IMR-90 (cell line): ENCODE measurements at regions not wholly inside any gene's neighbourhood (a gene's known extent, or its start where the extent isn't known, plus 50 kb on each side); places are given as distances from the start of the nearest gene placed in this dataset.

Source experiments
- ATAC-seq: fragments of 200-7000 bp; cut with Tn5 transposase; 2 replicates; pipeline ENCODE4 v1.9.1; 2020; ENCODE audit warnings: low read depth, mild to moderate bottlenecking, moderate library complexity
- BruUV-seq: library from RNA; stranded (reverse); fragments of 400-500 nt; replicated peaks from 2 replicates; lab custom pipeline; 2021; lab: Mats Ljungman, UMichigan
- CTCF ChIA-PET: fragments of 300-600 bp; formaldehyde crosslinking; extraction: SDS; loops from one replicate; lab custom pipeline; 2021; ENCODE audit warnings: antibody characterized with exemption; lab: Yijun Ruan, JAX
- POLR2A ChIA-PET: fragments of 300-600 bp; sonication (Branson Sonifier 250); formaldehyde crosslinking; loops from one replicate; lab custom pipeline; 2022; ENCODE audit warnings: antibody characterized with exemption; ENCODE audit not compliant: unreplicated experiment; lab: Charles Lee
- DNase-seq: peaks from one replicate; pipeline ENCODE4 v3.0.0; 2013
- H2AFZ ChIP-seq: replicated peaks from 2 replicates; pipeline ENCODE3; 2013; ENCODE audit warnings: low read length, mild to moderate bottlenecking; ENCODE audit not compliant: poor library complexity
- H2AK5ac ChIP-seq: 2 replicates; pipeline ENCODE4 v1.6.1; 2013; ENCODE audit warnings: low read depth, low read length, inconsistent platforms
- H2AK9ac ChIP-seq: replicated peaks from 2 replicates; pipeline ENCODE3; 2013; ENCODE audit warnings: mild to moderate bottlenecking, low read depth, low read length, moderate library complexity; ENCODE audit not compliant: poor library complexity
- H2BK120ac ChIP-seq: 2 replicates; pipeline ENCODE4 v1.6.1; 2013; ENCODE audit warnings: low read depth, low read length, inconsistent platforms
- H2BK15ac ChIP-seq: 3 replicates; pipeline ENCODE4 v1.6.1; 2013; ENCODE audit warnings: low read depth, low read length, inconsistent platforms
- H2BK20ac ChIP-seq: 2 replicates; pipeline ENCODE4 v1.6.1; 2013; ENCODE audit warnings: low read depth, mild to moderate bottlenecking, inconsistent platforms, low read length, moderate library complexity
- H2BK5ac ChIP-seq: 2 replicates; pipeline ENCODE4 v1.6.1; 2013; ENCODE audit warnings: mild to moderate bottlenecking, low read depth, low read length, inconsistent platforms; ENCODE audit not compliant: poor library complexity, severe bottlenecking
- H3K14ac ChIP-seq: replicated peaks from 2 replicates; pipeline ENCODE4 v1.6.1; 2013; ENCODE audit warnings: low read depth, low read length, inconsistent platforms
- H3K18ac ChIP-seq: 2 replicates; pipeline ENCODE4 v1.6.1; 2013; ENCODE audit warnings: low read depth, low read length, control low read depth
- H3K23ac ChIP-seq: 2 replicates; pipeline ENCODE4 v1.6.1; 2013; ENCODE audit warnings: low read depth, low read length, inconsistent platforms
- H3K27ac ChIP-seq: 2 replicates; pipeline ENCODE4 v1.5.1; 2013; ENCODE audit warnings: mild to moderate bottlenecking, control low read depth, low read length; ENCODE audit not compliant: insufficient read depth
- H3K27me3 ChIP-seq: 2 replicates; pipeline ENCODE4 v1.6.1; 2013; ENCODE audit warnings: low read length; ENCODE audit not compliant: control insufficient read depth, insufficient read depth
- H3K36me3 ChIP-seq: 2 replicates; pipeline ENCODE4 v1.6.1; 2013; ENCODE audit warnings: low read length, mixed read lengths; ENCODE audit not compliant: control insufficient read depth, insufficient read depth
- H3K4ac ChIP-seq: 2 replicates; pipeline ENCODE4 v1.6.1; 2013; ENCODE audit warnings: low read depth, low read length, inconsistent platforms
- H3K4me1 ChIP-seq: 2 replicates; pipeline ENCODE4 v1.6.1; 2013; ENCODE audit warnings: low read length, mixed read lengths; ENCODE audit not compliant: control insufficient read depth, insufficient read depth
- H3K4me2 ChIP-seq: 2 replicates; pipeline ENCODE4 v1.6.1; 2013; ENCODE audit warnings: low read depth, mild to moderate bottlenecking, control low read depth, low read length, moderate library complexity
- H3K4me3 ChIP-seq: 2 replicates; pipeline ENCODE4 v1.5.1; 2013; ENCODE audit warnings: low read depth, mild to moderate bottlenecking, control low read depth, low read length, moderate library complexity; ENCODE audit not compliant: insufficient read depth
- H3K56ac ChIP-seq: 2 replicates; pipeline ENCODE4 v1.6.1; 2013; ENCODE audit warnings: low read length, inconsistent platforms; ENCODE audit not compliant: insufficient read depth; ENCODE audit errors: extremely low read depth
- H3K79me1 ChIP-seq, 2 experiments: 2 replicates each; pipeline ENCODE4 v1.6.1; 2013; ENCODE audit warnings: low read length in 2 of 2, inconsistent platforms in 1 of 2, low read depth in 1 of 2
- H3K9ac ChIP-seq: 2 replicates; pipeline ENCODE4 v1.6.1; 2013; ENCODE audit warnings: low read depth, low read length, control low read depth
- H3K9me1 ChIP-seq: 2 replicates; pipeline ENCODE4 v1.6.1; 2013; ENCODE audit warnings: low read length, inconsistent platforms; ENCODE audit not compliant: insufficient read depth
- H3K9me3 ChIP-seq: 2 replicates; pipeline ENCODE4 v1.6.1; 2013; ENCODE audit warnings: low read length; ENCODE audit not compliant: control insufficient read depth, insufficient read depth
- H4K20me1 ChIP-seq: 2 replicates; pipeline ENCODE4 v1.6.1; 2013; ENCODE audit warnings: low read length, inconsistent platforms; ENCODE audit not compliant: insufficient read depth
- H4K5ac ChIP-seq: 2 replicates; pipeline ENCODE4 v1.6.1; 2013; ENCODE audit warnings: mild to moderate bottlenecking, low read depth, low read length, control low read depth
- H4K8ac ChIP-seq, 2 experiments: 2 replicates each; pipeline ENCODE4 v1.6.1; 2013; ENCODE audit warnings: low read depth in 2 of 2, low read length in 2 of 2, control low read depth in 1 of 2, inconsistent platforms in 1 of 2
- H4K91ac ChIP-seq: 2 replicates; pipeline ENCODE4 v1.6.1; 2013; ENCODE audit warnings: low read depth, low read length, inconsistent platforms; ENCODE audit not compliant: insufficient read depth
- BHLHE40 ChIP-seq: fragments of 150-350 bp; IDR thresholded peaks from 2 replicates; pipeline ENCODE4 v1.6.1; 2016; ENCODE audit warnings: mild to moderate bottlenecking, low read depth, low read length
- CEBPB ChIP-seq: IDR thresholded peaks from 2 replicates; pipeline ENCODE4 v1.6.1; 2012; ENCODE audit warnings: low read depth, low read length, improper control_type of control experiment
- CHD1 ChIP-seq: IDR thresholded peaks from 2 replicates; pipeline ENCODE4 v1.6.1; 2012; ENCODE audit warnings: low read depth, low read length, improper control_type of control experiment
- CTCF ChIP-seq: conservative IDR thresholded peaks from 2 replicates; pipeline ENCODE4 v1.5.1; 2012; ENCODE audit warnings: mild to moderate bottlenecking, low read depth, low read length, improper control_type of control experiment
- MAZ ChIP-seq: IDR thresholded peaks from 2 replicates; pipeline ENCODE4 v1.6.1; 2012; ENCODE audit warnings: low read depth, mild to moderate bottlenecking, low read length, improper control_type of control experiment, moderate library complexity, borderline replicate concordance
- MXI1 ChIP-seq: IDR thresholded peaks from 2 replicates; pipeline ENCODE4 v1.6.1; 2012; ENCODE audit warnings: low read depth, mild to moderate bottlenecking, low read length, moderate library complexity, borderline replicate concordance
- NFE2L2 ChIP-seq: fragments of 150-350 bp; IDR thresholded peaks from 2 replicates; pipeline ENCODE4 v1.6.1; 2016; ENCODE audit warnings: low read depth, mild to moderate bottlenecking, low read length
- POLR2A ChIP-seq: IDR thresholded peaks from 2 replicates; pipeline ENCODE4 v1.6.1; 2012; ENCODE audit warnings: mild to moderate bottlenecking, low read depth, low read length
- RAD21 ChIP-seq: IDR thresholded peaks from 2 replicates; pipeline ENCODE4 v1.6.1; 2012; ENCODE audit warnings: low read length, improper control_type of control experiment
- RCOR1 ChIP-seq: IDR thresholded peaks from 2 replicates; pipeline ENCODE4 v1.6.1; 2012; ENCODE audit warnings: mild to moderate bottlenecking, low read length, improper control_type of control experiment; ENCODE audit not compliant: insufficient replicate concordance
- RFX5 ChIP-seq: IDR thresholded peaks from 2 replicates; pipeline ENCODE4 v1.8.0; 2012; ENCODE audit warnings: low read depth, mild to moderate bottlenecking, low read length, moderate library complexity
- WGBS, 2 experiments: methylation state at CpG; one replicate each; pipeline versions ENCODE4 v1.1.5 to v1.1.7; 2013; ENCODE audit warnings: missing lambda C conversion rate in 2 of 2; ENCODE audit not compliant: insufficient read length in 1 of 2; ENCODE audit errors: extremely low coverage in 2 of 2; 5-methylcytosine and 5-hydroxymethylcytosine counted together
- dilution Hi-C: fragments of 300-500 bp; cut with HindIII; formaldehyde crosslinking; loops from one replicate; pipeline ENCODE4 v1.14.3; 2018; ENCODE audit warnings: low sequenced_read_pairs; ENCODE audit not compliant: unreplicated experiment
- in situ Hi-C: fragments of 300-500 bp; cut with MboI; formaldehyde crosslinking; loops from 3 replicates; pipeline ENCODE4 v1.14.3; 2019; ENCODE audit warnings: low sequenced_read_pairs, inconsistent platforms, mixed read lengths
- intact Hi-C: fragments of 100-400 bp; cut with micrococcal nuclease; formaldehyde crosslinking; loops from 2 replicates; pipeline ENCODE4 v1.10.0; 2022
- TF ChIP-seq, protein P1 (sequence below): fragments of 150-350 bp; IDR thresholded peaks from 2 replicates; pipeline ENCODE4 v1.6.1; 2017; ENCODE audit warnings: mild to moderate bottlenecking, antibody characterized with exemption, low read length, low read depth

- dilution Hi-C loops (no loop called here), in situ Hi-C loops (no loop called here), intact Hi-C loops (no loop called here)
- no peak overlapping the region for H3K4me2 ChIP-seq
- no peak overlapping the region for H4K5ac ChIP-seq
- no peak overlapping the region for H2BK20ac ChIP-seq
- no peak overlapping the region for H2BK5ac ChIP-seq
- H3K23ac ChIP-seq: no peak overlapping the region
- no peaks in the 10 kb centered on the region for H3K9me1 ChIP-seq
- no peak overlapping the region for H4K8ac ChIP-seq
- H3K9me3 ChIP-seq: no peaks in the 10 kb centered on the region; the same call in 1 of the 2 replicates
- no peak overlapping the region for H3K9ac ChIP-seq
- no peak overlapping the region for H3K4ac ChIP-seq
- TF ChIP-seq CEBPB: no peak
- no peak for TF ChIP-seq POLR2A
- no peak for TF ChIP-seq CTCF
- no peak for TF ChIP-seq MXI1
- TF ChIP-seq RFX5: no peak
- TF ChIP-seq, protein P1, sequence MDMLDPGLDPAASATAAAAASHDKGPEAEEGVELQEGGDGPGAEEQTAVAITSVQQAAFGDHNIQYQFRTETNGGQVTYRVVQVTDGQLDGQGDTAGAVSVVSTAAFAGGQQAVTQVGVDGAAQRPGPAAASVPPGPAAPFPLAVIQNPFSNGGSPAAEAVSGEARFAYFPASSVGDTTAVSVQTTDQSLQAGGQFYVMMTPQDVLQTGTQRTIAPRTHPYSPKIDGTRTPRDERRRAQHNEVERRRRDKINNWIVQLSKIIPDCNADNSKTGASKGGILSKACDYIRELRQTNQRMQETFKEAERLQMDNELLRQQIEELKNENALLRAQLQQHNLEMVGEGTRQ: no peak
- TF ChIP-seq CHD1: no peak
- TF ChIP-seq MAZ: no peak
- no peak for TF ChIP-seq NFE2L2
- TF ChIP-seq RCOR1: no peak
- TF ChIP-seq BHLHE40: no peak
- no peak for TF ChIP-seq RAD21
- ATAC-seq (no peak), DNase-seq (no peak)
- no peak overlapping the region for H3K14ac ChIP-seq
- no peak overlapping the region for H3K4me3 ChIP-seq
- BruUV-seq: no TSS peak
- H3K36me3 ChIP-seq: no peaks in the 10 kb centered on the region
- H3K18ac ChIP-seq: no peak overlapping the region
- no peak overlapping the region for H3K56ac ChIP-seq
- no peaks in the 10 kb centered on the region for H4K20me1 ChIP-seq
- no peak overlapping the region for H2BK120ac ChIP-seq
- no peaks in the 10 kb centered on the region for H3K4me1 ChIP-seq
- no peak overlapping the region for H2AK9ac ChIP-seq
- no peaks in the 10 kb centered on the region for H3K27me3 ChIP-seq
- WGBS, 2 experiments: no CpG with 5 or more reads among the region's 3 CpGs
- H3K27ac ChIP-seq: no peak overlapping the region
- H2BK15ac ChIP-seq: no peak overlapping the region
- H4K91ac ChIP-seq: no peak overlapping the region
- H2AFZ ChIP-seq: no peak overlapping the region
- POLR2A ChIA-PET: no interaction called here
- H2AK5ac ChIP-seq: no peak overlapping the region
- no peaks in the 10 kb centered on the region for H3K79me1 ChIP-seq
- CTCF ChIA-PET: no interaction called here
These were observed 1394.2 kb upstream of the DIAPH2 start for GRCh38 chrX:95290455-95290854.
